ENCODE measurements at regions not wholly inside any gene's neighbourhood (a gene's known extent, or its start where the extent isn't known, plus 50 kb on each side); places are given as distances from the start of the nearest gene placed in this dataset.
"Not testable (repeated sequence)": the region's sequence is repeated elsewhere in the genome, so short reads cannot be mapped to it uniquely, and the experiment has no call there.

DNA sequence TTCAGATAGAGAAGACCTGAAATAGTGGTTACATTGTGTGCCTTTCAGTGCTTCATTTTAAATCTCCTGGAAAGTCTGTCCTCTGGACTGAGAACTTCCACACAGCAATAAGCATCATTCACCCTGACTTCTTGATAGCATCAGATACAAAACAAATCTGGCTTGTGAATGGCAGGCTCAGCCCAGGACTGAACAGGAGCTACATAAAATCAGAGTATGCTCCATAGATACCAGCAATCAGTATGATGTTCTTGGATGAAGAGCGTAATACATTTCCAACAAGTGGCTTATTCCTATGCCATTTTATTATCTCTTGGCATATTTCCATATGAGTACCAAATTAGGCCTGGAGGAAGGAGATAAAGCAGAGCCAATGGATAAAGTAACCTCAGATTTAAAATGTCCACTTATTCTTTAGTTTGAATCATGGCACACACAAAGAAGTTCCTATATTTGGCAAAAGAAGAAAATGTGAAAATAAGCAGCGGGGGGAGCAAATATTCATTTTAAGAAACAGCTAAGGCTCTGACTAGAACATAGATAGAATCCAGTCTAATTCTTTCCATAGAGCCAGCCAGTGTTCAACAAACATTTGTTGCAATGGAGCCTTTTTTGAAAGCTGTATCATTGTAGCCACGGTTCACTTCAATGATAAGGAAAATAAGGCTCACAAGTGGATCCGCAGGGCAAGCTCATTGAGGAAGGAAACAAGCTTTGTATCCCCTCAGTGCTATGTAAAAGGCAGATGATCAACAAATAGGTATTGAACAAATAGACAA is 230.8 kb upstream of the CHAC2 start:
- DNase-seq = no peak

GRCh38 chr2:53535234-53535840 is 232.3 kb upstream of the CHAC2 start:
- no peak for DNase-seq

DNA sequence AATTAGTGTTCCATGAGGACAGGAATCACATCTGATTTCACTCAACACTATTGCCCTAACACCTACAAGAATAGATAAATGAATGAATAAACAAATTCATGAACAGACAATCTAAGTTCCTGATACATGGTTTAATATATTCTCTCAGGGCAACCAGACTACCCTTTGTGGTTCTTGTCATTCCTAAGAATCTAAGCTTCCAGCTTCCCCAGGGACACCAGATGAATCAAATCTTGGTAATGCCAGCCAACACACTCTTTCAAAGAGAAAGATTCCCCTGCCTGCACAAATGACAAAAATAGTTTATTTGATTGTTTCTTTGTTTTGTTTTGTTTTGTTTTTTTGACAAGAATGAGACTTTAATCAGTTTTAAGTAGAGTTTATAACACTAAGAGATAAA is 237.5 kb upstream of the CHAC2 start:
- DNase-seq = no peak

DNA sequence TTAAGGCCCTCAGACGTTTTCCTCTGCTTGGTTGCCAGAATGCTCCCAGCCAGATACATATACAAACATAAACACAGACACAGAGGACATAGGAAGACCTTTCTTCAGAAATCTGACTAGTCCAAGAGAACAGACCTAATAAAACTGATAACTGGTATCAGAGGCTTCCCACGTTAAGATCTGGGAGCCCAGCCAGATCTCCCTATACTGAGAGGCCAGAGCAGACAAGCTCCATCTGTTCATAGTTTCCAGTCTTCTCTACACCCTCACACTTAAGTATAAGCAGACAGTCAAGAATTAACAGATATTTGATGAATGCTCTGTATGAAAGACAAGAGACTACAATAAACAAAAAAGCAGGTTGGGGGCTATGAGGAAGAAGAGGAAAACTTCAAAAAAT is 240.5 kb upstream of the CHAC2 start:
- no peak for DNase-seq

- no peak for DNase-seq
Measured at GRCh38 chr2:53519918-53520841, 247.4 kb upstream of the CHAC2 start.

DNA sequence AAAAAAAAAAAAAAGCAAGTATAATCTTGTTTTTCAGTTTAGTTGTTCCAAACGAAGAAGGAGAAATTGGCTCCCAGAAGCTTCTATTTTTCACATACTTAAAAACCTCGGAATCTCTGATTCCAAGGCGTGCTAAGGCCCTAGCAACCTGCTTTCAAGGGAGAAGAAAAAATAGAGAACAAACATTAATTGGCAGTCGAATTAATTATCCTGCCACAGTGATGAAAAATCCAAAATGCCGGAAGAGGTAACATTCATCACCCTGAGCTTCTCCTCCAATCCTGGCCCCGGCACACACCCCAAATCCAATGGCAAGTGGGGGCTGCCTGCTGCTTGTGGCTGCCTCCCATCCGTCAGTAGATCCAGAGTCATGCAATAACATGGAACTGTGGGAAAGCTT is 250.2 kb upstream of the CHAC2 start:
- no peak for DNase-seq

DNA sequence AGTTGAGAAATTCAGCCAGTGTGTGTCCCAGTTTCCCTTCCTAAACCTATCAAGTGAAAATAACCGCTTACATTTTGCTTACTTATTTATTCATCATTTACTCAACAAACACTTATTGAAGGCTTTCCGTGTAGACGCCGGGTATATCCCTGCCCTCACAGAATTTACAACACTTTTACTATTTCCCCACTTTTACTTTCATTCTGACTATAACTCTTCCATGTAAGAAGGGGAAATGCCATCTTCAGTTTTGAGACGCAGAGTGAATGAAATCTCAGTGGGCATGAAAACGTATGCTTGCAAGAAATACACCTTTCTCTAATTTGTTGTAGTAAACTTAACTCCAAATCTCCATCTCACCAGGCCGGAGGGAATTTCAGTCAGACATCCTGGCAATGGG is 251.0 kb upstream of the CHAC2 start:
- DNase-seq = no peak

- no peak for DNase-seq
Measured at GRCh38 chr2:53515435-53516332, 251.9 kb upstream of the CHAC2 start.

DNA sequence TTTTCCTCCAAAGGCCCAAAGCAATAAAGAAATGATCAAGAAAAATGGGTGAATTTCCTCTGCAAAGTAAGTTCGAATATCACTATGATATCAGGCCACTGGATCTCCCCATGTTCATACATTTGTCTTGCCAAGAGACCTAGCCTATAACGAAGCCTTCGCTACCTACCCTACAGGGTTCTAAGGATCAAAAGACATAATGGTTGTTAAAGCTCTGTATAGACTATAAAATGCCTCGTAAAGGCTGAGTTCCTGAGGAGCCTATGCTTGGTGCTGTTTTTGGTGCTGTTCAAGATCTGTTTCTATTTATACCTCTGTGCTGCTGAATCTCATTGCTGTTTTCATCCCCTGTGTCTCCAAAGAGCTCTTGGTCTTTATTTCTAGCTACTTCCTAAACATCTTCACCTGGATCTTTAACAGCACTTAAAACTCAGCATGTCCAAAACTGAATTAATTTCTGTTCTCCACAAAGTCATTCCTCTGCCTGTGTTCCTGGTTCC is 254.4 kb upstream of the CHAC2 start:
- no peak for DNase-seq

- DNase-seq = no peak
Measured at GRCh38 chr2:53512071-53512826, 255.4 kb upstream of the CHAC2 start.

GRCh38 chr2:53511549-53511948 is 256.1 kb upstream of the CHAC2 start:
- DNase-seq = no peak

GRCh38 chr2:53510401-53510800 is 257.2 kb upstream of the CHAC2 start:
- DNase-seq = no peak

DNA sequence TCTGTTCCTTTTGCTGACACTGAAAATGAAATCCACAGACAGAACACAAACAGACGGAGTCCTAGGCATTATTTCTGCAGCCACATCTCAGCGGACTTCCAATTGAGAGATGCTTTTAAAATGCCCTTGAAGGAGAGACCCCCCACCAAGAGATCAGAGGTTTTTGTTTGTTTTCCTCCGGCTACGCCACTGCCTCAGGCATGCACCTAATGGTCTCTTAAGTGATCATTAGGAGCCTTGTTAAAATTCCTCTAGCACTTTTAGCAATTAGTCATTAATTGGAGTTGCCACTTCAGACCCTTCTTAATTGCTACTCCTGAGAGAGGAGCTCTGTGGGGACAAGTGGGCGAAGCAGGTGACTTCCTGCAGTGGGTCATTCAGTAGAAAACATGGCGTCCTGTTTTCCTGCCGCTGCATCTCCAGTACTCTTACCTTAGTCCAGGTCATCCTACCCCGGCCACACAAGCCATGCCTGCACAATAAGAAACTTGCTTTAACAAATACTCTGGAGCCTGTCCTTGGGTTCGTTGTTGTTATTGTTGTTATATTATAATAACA is 257.7 kb upstream of the CHAC2 start:
- DNase-seq = no peak

DNA sequence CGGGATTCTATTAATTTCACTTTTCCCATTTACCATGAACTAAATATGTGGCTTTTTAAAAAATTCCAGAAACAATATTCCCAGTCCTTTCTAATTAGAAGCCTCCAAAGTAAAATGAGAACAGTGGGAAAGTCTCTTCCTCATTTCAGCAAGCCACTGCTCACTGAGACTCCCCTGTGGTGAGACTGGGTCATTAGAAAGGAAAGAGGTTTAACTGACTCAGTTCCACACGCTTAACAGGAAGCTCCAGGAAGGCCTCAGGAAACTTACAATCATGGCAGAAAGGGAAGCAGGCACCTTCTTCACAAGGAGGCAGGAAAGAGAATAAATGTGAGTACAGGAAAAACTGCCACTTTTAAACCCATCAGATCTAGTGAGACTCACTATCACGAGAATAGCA is 258.9 kb upstream of the CHAC2 start:
- DNase-seq = no peak

DNA sequence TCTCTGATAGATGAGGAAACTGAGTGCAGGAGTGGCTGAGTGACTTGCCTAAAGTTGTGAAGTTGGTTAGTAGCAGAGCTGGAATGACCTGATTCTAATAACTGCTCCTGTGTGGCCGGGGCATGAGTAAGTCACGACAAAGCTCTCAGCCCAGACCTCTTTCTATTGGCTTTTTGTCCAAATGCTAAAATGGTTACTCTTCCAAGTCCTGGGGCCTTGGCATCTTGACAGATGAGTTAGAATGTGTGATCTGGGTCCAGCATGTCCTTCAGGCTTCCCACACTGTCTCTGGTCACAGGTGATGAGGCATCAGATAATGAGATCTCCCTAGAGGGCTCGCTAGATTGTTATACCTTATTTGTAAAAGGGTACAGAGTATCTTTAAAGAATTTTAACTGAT is 260.5 kb upstream of the CHAC2 start:
- not testable (repeated sequence) for DNase-seq

DNA sequence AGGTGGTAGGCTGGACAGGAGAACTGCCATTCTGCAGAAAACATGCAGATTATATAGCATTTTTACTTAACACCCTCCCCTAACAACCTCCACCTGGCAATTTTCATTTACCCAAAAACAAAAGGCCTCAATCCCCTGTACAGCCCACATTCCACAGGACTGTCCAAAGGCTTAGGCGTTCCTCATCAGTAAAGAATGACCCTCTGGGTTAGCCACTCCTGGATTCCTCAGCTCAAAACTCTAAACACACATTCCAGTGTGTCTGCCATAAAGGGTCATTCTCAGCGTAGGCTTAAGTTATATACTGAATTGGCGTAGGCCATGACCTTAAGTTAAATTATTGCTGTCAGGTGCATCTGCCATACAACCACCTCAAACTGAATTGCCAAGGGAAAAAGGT is 261.8 kb upstream of the CHAC2 start:
- no peak for DNase-seq

GRCh38 chr2:53504507-53504906 is 263.1 kb upstream of the CHAC2 start:
- DNase-seq = no peak

- no peak for DNase-seq
Measured at GRCh38 chr2:53500181-53500580, 267.4 kb upstream of the CHAC2 start.

- no peak for DNase-seq
Measured at GRCh38 chr2:53498210-53498609, 269.4 kb upstream of the CHAC2 start.

GRCh38 chr2:53497020-53497419 is 270.6 kb upstream of the CHAC2 start:
- no peak for DNase-seq

GRCh38 chr2:53493210-53493609 is 274.4 kb upstream of the CHAC2 start:
- DNase-seq = no peak

Measured in NK-92 treated with Interleukin-12 subunit alpha and Interleukin-12 subunit beta, amount 100 ng/mL, for 24 hours (cell line).